HepG2 (cell line): ENCODE measurements at regions not wholly inside any gene's neighbourhood (a gene's known extent, or its start where the extent isn't known, plus 50 kb on each side); places are given as distances from the start of the nearest gene placed in this dataset.

Experiments used
- EP300 ChIP-seq, 3 experiments: sonication (generic) in 1 of 3; formaldehyde crosslinking in 1 of 3; IDR thresholded peaks; 2 replicates each; pipeline versions ENCODE4 v1.5.1 to v1.6.1; 2011 to 2020; ENCODE audit warnings: low read depth in 2 of 3, low read length in 2 of 3, borderline replicate concordance in 1 of 3, improper control_type of control experiment in 1 of 3, mild to moderate bottlenecking in 1 of 3, missing genetic modification reagents in 1 of 3, moderate library complexity in 1 of 3
- HDAC1 ChIP-seq: sonication (generic); formaldehyde crosslinking; IDR thresholded peaks from 2 replicates; pipeline ENCODE4 v1.5.1; 2020; ENCODE audit warnings: mild to moderate bottlenecking, missing genetic modification reagents
- NRL ChIP-seq: sonication (generic); formaldehyde crosslinking; IDR thresholded peaks from 2 replicates; pipeline ENCODE4 v1.5.0; 2020; ENCODE audit warnings: missing genetic modification reagents, mild to moderate bottlenecking, moderate library complexity, borderline replicate concordance

- TF ChIP-seq HDAC1 (CRISPR knock-in tag), result no peak
- TF ChIP-seq NRL (CRISPR knock-in tag), result no peak
- no peak for TF ChIP-seq EP300 (IDR thresholded peaks at IDR 0.05; ENCODE audit: low read depth in 2 of 2, low read length in 2 of 2)
- TF ChIP-seq EP300 (CRISPR knock-in tag; IDR thresholded peaks at IDR 0.05; ENCODE audit: borderline replicate concordance), result no peak
These were observed 94.2 kb downstream of the OLIG3 start for GRCh38 chr6:137399881-137400443.
